Neural cell (in vitro differentiated cells): ENCODE measurements at regions not wholly inside any gene's neighbourhood (a gene's known extent, or its start where the extent isn't known, plus 50 kb on each side); places are given as distances from the start of the nearest gene placed in this dataset.

Experiments used
- H2AFZ ChIP-seq: fragments of 200-600, 300-800 bp; sonication (generic), shearing (Covaris generic); 2 replicates; pipeline ENCODE4 v1.6.0; 2014; ENCODE audit warnings: low read depth, mild to moderate bottlenecking, antibody characterized with exemption, low read length, moderate library complexity
- H3F3A ChIP-seq: fragments of 200-600 bp; shearing (Covaris generic); 2 replicates; pipeline ENCODE4 v1.6.1; 2016; ENCODE audit warnings: mild to moderate bottlenecking, moderate library complexity, mixed read lengths, antibody characterized with exemption, low read length; ENCODE audit not compliant: insufficient read depth, poor library complexity, severe bottlenecking
- H3K27ac ChIP-seq: fragments of 200-600, 300-800 bp; sonication (generic), shearing (Covaris generic); 2 replicates; pipeline ENCODE4 v1.5.1; 2014; ENCODE audit warnings: mild to moderate bottlenecking, low read length, moderate library complexity
- H3K27me3 ChIP-seq: fragments of 300-800, 200-600 bp; sonication (generic), shearing (Covaris generic); 2 replicates; pipeline ENCODE4 v1.6.0; 2014; ENCODE audit warnings: mild to moderate bottlenecking, low read depth, low read length, moderate library complexity; ENCODE audit not compliant: insufficient read depth
- H3K36me3 ChIP-seq: fragments of 300-800, 200-600 bp; sonication (generic), shearing (Covaris generic); 2 replicates; pipeline ENCODE4 v1.5.1; 2014; ENCODE audit warnings: mild to moderate bottlenecking, antibody characterized with exemption, low read length, moderate library complexity; ENCODE audit not compliant: insufficient read depth
- H3K4me2 ChIP-seq: fragments of 300-800, 200-600 bp; sonication (generic), shearing (Covaris generic); 2 replicates; pipeline ENCODE4 v1.6.0; 2014; ENCODE audit warnings: mild to moderate bottlenecking, low read length
- H3K4me3 ChIP-seq: fragments of 300-800, 200-600 bp; sonication (generic), shearing (Covaris generic); 2 replicates; pipeline ENCODE4 v1.5.1; 2014; ENCODE audit warnings: mild to moderate bottlenecking, low read length, moderate library complexity
- H3K79me2 ChIP-seq: fragments of 200-600 bp; shearing (Covaris generic); replicated peaks from 2 replicates; pipeline ENCODE4 v1.6.0; 2014; ENCODE audit warnings: mild to moderate bottlenecking, low read length, moderate library complexity; ENCODE audit not compliant: insufficient read depth
- H3K9ac ChIP-seq: fragments of 300-800, 200-600 bp; sonication (generic), shearing (Covaris generic); 2 replicates; pipeline ENCODE4 v1.6.1; 2016; ENCODE audit warnings: mild to moderate bottlenecking, low read length, mixed read lengths
- H3K9me2 ChIP-seq: fragments of 200-600 bp; shearing (Covaris generic); 2 replicates; pipeline ENCODE4 v1.6.1; 2016; ENCODE audit warnings: mild to moderate bottlenecking, low read length, mixed read lengths; ENCODE audit not compliant: insufficient read depth
- H3K9me3 ChIP-seq: fragments of 200-600, 300-800 bp; sonication (generic), shearing (Covaris generic); 2 replicates; pipeline ENCODE4 v1.6.1; 2016; ENCODE audit warnings: mild to moderate bottlenecking, mixed run types, low read length, moderate library complexity, mixed read lengths
- H4K20me1 ChIP-seq: fragments of 200-600 bp; shearing (Covaris generic); 2 replicates; pipeline ENCODE4 v1.6.1; 2016; ENCODE audit warnings: mild to moderate bottlenecking, mixed run types; ENCODE audit not compliant: insufficient read depth
- EP300 ChIP-seq: fragments of 450-650 bp; conservative IDR thresholded peaks from 2 replicates; pipeline ENCODE4 v1.6.1; 2014; ENCODE audit warnings: antibody characterized with exemption, mild to moderate bottlenecking, moderate library complexity; ENCODE audit not compliant: poor library complexity, severe bottlenecking
- EZH2 ChIP-seq: fragments of 200-600, 300-800 bp; shearing (Covaris generic), sonication (generic); IDR thresholded peaks from 2 replicates; pipeline ENCODE4 v1.6.1; 2014; ENCODE audit warnings: antibody characterized with exemption, low read length, borderline replicate concordance, mild to moderate bottlenecking; ENCODE audit not compliant: insufficient read depth, poor library complexity, severe bottlenecking
- MXI1 ChIP-seq: fragments of 450-650 bp; conservative IDR thresholded peaks from 2 replicates; pipeline ENCODE4 v1.6.1; 2014; ENCODE audit warnings: antibody characterized with exemption, mild to moderate bottlenecking; ENCODE audit not compliant: poor library complexity, severe bottlenecking
- POLR2AphosphoS5 ChIP-seq: IDR thresholded peaks from 2 replicates; pipeline ENCODE4 v1.6.1; 2012
- RAD21 ChIP-seq: fragments of 450-650 bp; conservative IDR thresholded peaks from 2 replicates; pipeline ENCODE4 v1.6.1; 2014; ENCODE audit warnings: antibody characterized with exemption, mild to moderate bottlenecking, moderate library complexity
- SMC3 ChIP-seq: fragments of 450-650 bp; conservative IDR thresholded peaks from 2 replicates; pipeline ENCODE4 v1.6.1; 2014; ENCODE audit warnings: antibody characterized with exemption, mild to moderate bottlenecking, moderate library complexity; ENCODE audit not compliant: poor library complexity
- TAF1 ChIP-seq: IDR thresholded peaks from 2 replicates; pipeline ENCODE4 v1.6.1; 2012; ENCODE audit warnings: low read depth
- TF ChIP-seq, protein P1 (sequence below): IDR thresholded peaks from 2 replicates; pipeline ENCODE4 v1.6.1; 2012; ENCODE audit warnings: borderline replicate concordance
- TF ChIP-seq, protein P2 (sequence below): fragments of 450-650 bp; IDR thresholded peaks from 2 replicates; pipeline ENCODE4 v1.5.1; 2014; ENCODE audit warnings: antibody characterized with exemption, mild to moderate bottlenecking, moderate library complexity; ENCODE audit not compliant: poor library complexity, severe bottlenecking

DNA sequence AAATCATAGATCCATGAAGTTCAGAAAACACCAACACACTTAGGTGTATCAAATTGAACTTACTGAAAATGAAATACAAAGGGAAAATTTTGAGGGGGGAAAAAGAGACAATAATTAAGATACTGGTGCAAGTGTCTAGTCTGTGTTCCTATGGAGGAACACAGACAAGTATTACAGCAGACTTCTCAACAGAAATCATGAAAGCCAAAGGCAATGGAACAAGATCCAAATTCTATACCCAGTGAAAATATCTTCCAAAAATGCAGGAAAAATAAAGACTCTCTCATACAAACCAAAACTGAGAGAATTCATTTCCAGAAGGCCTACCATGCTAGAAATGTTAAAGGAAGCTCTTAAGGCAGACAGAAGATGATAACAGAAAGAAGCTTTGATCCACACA is 63.1 kb downstream of the NRN1 start:
- Histone ChIP-seq H3K4me3 (no peak overlapping the region), H3K9me3 (no peaks in the 10 kb centered on the region), H4K20me1 (no peaks in the 10 kb centered on the region), H3K79me2 (no peaks in the 10 kb centered on the region), H3F3A (no peaks in the 10 kb centered on the region), H3K9ac (no peak overlapping the region), H3K27ac (no peak overlapping the region), H2AFZ (no peak overlapping the region), H3K9me2 (no peaks in the 10 kb centered on the region), H3K4me2 (no peak overlapping the region), H3K27me3 (no peaks in the 10 kb centered on the region), H3K36me3 (no peaks in the 10 kb centered on the region)
- TF ChIP-seq POLR2AphosphoS5 (no peak), RAD21 (no peak), EP300 (no peak), MXI1 (no peak), TAF1 (no peak), SMC3 (no peak), EZH2 (no peak)
- TF ChIP-seq, protein P1, sequence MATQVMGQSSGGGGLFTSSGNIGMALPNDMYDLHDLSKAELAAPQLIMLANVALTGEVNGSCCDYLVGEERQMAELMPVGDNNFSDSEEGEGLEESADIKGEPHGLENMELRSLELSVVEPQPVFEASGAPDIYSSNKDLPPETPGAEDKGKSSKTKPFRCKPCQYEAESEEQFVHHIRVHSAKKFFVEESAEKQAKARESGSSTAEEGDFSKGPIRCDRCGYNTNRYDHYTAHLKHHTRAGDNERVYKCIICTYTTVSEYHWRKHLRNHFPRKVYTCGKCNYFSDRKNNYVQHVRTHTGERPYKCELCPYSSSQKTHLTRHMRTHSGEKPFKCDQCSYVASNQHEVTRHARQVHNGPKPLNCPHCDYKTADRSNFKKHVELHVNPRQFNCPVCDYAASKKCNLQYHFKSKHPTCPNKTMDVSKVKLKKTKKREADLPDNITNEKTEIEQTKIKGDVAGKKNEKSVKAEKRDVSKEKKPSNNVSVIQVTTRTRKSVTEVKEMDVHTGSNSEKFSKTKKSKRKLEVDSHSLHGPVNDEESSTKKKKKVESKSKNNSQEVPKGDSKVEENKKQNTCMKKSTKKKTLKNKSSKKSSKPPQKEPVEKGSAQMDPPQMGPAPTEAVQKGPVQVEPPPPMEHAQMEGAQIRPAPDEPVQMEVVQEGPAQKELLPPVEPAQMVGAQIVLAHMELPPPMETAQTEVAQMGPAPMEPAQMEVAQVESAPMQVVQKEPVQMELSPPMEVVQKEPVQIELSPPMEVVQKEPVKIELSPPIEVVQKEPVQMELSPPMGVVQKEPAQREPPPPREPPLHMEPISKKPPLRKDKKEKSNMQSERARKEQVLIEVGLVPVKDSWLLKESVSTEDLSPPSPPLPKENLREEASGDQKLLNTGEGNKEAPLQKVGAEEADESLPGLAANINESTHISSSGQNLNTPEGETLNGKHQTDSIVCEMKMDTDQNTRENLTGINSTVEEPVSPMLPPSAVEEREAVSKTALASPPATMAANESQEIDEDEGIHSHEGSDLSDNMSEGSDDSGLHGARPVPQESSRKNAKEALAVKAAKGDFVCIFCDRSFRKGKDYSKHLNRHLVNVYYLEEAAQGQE = no peak
- TF ChIP-seq, protein P2, sequence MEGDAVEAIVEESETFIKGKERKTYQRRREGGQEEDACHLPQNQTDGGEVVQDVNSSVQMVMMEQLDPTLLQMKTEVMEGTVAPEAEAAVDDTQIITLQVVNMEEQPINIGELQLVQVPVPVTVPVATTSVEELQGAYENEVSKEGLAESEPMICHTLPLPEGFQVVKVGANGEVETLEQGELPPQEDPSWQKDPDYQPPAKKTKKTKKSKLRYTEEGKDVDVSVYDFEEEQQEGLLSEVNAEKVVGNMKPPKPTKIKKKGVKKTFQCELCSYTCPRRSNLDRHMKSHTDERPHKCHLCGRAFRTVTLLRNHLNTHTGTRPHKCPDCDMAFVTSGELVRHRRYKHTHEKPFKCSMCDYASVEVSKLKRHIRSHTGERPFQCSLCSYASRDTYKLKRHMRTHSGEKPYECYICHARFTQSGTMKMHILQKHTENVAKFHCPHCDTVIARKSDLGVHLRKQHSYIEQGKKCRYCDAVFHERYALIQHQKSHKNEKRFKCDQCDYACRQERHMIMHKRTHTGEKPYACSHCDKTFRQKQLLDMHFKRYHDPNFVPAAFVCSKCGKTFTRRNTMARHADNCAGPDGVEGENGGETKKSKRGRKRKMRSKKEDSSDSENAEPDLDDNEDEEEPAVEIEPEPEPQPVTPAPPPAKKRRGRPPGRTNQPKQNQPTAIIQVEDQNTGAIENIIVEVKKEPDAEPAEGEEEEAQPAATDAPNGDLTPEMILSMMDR = no peak

DNA sequence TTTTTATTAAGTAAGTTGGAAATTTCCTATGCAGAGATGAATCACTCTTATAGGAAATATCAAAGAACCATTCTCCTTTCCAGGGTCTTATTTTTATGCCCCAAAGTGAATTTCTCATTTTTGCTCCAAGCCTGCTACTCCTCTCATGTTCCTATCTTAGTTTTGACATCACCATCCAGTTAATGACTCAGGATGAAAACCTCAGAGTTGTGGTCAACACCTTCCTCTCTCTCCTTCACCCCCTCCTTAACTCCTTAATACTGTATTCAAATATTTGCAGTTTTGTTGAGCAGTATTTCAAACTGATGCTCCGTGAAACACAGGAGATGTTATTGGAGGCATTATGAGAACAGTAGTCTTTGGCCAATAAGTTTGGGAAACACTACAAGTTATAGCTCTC is 64.1 kb downstream of the NRN1 start:
- TF ChIP-seq RAD21 = no peak
- TF ChIP-seq TAF1 = no peak
- TF ChIP-seq, protein P1 = no peak
- TF ChIP-seq SMC3 = no peak

More for the DNA sequence above, 64.1 kb downstream of the NRN1 start:
- H4K20me1 ChIP-seq = no peaks in the 10 kb centered on the region
- H3K9ac ChIP-seq = no peak overlapping the region
- H3K9me3 ChIP-seq = no peaks in the 10 kb centered on the region
- no peaks in the 10 kb centered on the region for H3K79me2 ChIP-seq
- H3K27me3 ChIP-seq = no peaks in the 10 kb centered on the region
- H3K4me2 ChIP-seq = no peak overlapping the region
- no peak overlapping the region for H3K27ac ChIP-seq
- no peak overlapping the region for H2AFZ ChIP-seq
- no peak overlapping the region for H3K4me3 ChIP-seq
- no peaks in the 10 kb centered on the region for H3F3A ChIP-seq
- no peaks in the 10 kb centered on the region for H3K36me3 ChIP-seq
- no peaks in the 10 kb centered on the region for H3K9me2 ChIP-seq
